Heart left ventricle (tissue), 16 donors: ENCODE measurements at regions not wholly inside any gene's neighbourhood (a gene's known extent, or its start where the extent isn't known, plus 50 kb on each side); places are given as distances from the start of the nearest gene placed in this dataset.

Experiments
- ATAC-seq, 4 donors: fragments of 200-7000 bp; cut with Tn5 transposase; one replicate each; pipeline ENCODE4 v1.9.1; 2020 to 2022; ENCODE audit warnings: moderate library complexity in 4 of 4, mild to moderate bottlenecking in 3 of 4, moderate number of reproducible peaks in 1 of 4
- DNase-seq, 5 donors: peaks; one replicate each; pipeline ENCODE4 v3.0.0-alpha.2; 2020
- H3K27ac ChIP-seq, 12 donors: fragments of 200-600 bp; sonication (generic) in 4 of 12; one replicate each; pipeline versions ENCODE4 v1.5.0 to v1.8.0; 2016 to 2022; ENCODE audit warnings: mild to moderate bottlenecking in 2 of 12
- H3K27me3 ChIP-seq, 9 donors: fragments of 200-600 bp; sonication (generic) in 2 of 9; one replicate each; pipeline versions ENCODE4 v1.5.1 to v1.8.0; 2016 to 2022; ENCODE audit warnings: mild to moderate bottlenecking in 3 of 9
- H3K36me3 ChIP-seq, 9 donors: fragments of 200-600 bp; sonication (generic) in 2 of 9; one replicate each; pipeline versions ENCODE4 v1.5.0 to v1.8.0; 2018 to 2022; ENCODE audit warnings: mild to moderate bottlenecking in 2 of 9
- H3K4me1 ChIP-seq, 12 donors: fragments of 200-600 bp; sonication (generic) in 4 of 12; one replicate each; pipeline versions ENCODE4 v1.5.0 to v1.8.0; 2016 to 2022; ENCODE audit warnings: mild to moderate bottlenecking in 3 of 12
- H3K4me3 ChIP-seq, 12 donors: fragments of 200-600 bp; sonication (generic) in 4 of 12; one replicate each; pipeline versions ENCODE4 v1.5.0 to v1.8.0; 2017 to 2022; ENCODE audit warnings: mild to moderate bottlenecking in 9 of 12, moderate library complexity in 4 of 12
- H3K9me3 ChIP-seq, 12 donors: fragments of 200-600 bp; sonication (generic) in 4 of 12; one replicate each; pipeline versions ENCODE4 v1.5.0 to v1.8.0; 2016 to 2022; ENCODE audit warnings: mild to moderate bottlenecking in 1 of 12
- POLR2A ChIP-seq, 2 donors: fragments of 450-650 bp; IDR thresholded peaks; one replicate each; pipeline ENCODE4 v1.6.1; 2017; ENCODE audit warnings: antibody characterized with exemption in 2 of 2, mild to moderate bottlenecking in 2 of 2, moderate library complexity in 2 of 2
- WGBS, 4 donors: extraction: QIAGEN DNeasy Blood & Tissue Kit in 2 of 4; methylation state at CpG; one replicate each; pipeline versions ENCODE4 v1.1.5 to v1.1.7; 2013 to 2018; 5-methylcytosine and 5-hydroxymethylcytosine counted together
- intact Hi-C, 10 donors: fragments of 100-400 bp; cut with DNase I; formaldehyde crosslinking; loops; one replicate each; pipeline versions ENCODE4 v1.11.1 to v1.14.2; 2022
- TF ChIP-seq, protein P1 (sequence below), 12 donors: fragments of 200-600 bp; sonication (generic) in 4 of 12; IDR thresholded peaks; one replicate each; pipeline versions ENCODE4 v1.5.0 to v1.8.0; 2018 to 2022; ENCODE audit warnings: antibody characterized with exemption in 12 of 12, mild to moderate bottlenecking in 5 of 12
- donor health status: ischemic (EF 13 %, LVEDD 7.1; RV severe dilation, severe dysfunction).
- donor health status: healthy with polysubstance abuse.
- donor health status: DM: no; HTN: yes; CAD: no.
- donor health status: DM: no; HTN: no; CAD: no.
- donor health status: ischemic (EF 25% LVEDD 6.9; RV normal size, moderate dysfunction).
- donor health status: ischemic (EF 25% LVEDD 5.7; RV mildly dilated, moderate dysfunction).
- donor health status: healthy.
- donor health status: DM: yes; HTN: yes; CAD: no.
- donor health status: ischemic (EF 35%, LVEDD 5.7; RV mildly dilated, moderate dysfunction).
- donor health status: nonischemic (EF 11% LVEDD 7.7; RV severe dilation, severe dysfunction).
- donor health status: DM: yes; HTN: yes; CAD: no.
- donor health status: PGD.
- donor health status: ischemic (EF 29% LVEDD 5.4; RV normal size, mild dysfunction).
- donor health status: nonischemic (EF 23%, LVEDD 6.1; RV moderate dilation, normal function).

- intact Hi-C loops: no loop called here
- no peak for ATAC-seq
- no peak for TF ChIP-seq POLR2A (IDR thresholded peaks at IDR 0.05)
- TF ChIP-seq, protein P1, sequence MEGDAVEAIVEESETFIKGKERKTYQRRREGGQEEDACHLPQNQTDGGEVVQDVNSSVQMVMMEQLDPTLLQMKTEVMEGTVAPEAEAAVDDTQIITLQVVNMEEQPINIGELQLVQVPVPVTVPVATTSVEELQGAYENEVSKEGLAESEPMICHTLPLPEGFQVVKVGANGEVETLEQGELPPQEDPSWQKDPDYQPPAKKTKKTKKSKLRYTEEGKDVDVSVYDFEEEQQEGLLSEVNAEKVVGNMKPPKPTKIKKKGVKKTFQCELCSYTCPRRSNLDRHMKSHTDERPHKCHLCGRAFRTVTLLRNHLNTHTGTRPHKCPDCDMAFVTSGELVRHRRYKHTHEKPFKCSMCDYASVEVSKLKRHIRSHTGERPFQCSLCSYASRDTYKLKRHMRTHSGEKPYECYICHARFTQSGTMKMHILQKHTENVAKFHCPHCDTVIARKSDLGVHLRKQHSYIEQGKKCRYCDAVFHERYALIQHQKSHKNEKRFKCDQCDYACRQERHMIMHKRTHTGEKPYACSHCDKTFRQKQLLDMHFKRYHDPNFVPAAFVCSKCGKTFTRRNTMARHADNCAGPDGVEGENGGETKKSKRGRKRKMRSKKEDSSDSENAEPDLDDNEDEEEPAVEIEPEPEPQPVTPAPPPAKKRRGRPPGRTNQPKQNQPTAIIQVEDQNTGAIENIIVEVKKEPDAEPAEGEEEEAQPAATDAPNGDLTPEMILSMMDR (IDR thresholded peaks at IDR 0.05): no peak
Observed at GRCh38 chr13:76292726-76293125, 593.5 kb downstream of the KCTD12 start.

DNA sequence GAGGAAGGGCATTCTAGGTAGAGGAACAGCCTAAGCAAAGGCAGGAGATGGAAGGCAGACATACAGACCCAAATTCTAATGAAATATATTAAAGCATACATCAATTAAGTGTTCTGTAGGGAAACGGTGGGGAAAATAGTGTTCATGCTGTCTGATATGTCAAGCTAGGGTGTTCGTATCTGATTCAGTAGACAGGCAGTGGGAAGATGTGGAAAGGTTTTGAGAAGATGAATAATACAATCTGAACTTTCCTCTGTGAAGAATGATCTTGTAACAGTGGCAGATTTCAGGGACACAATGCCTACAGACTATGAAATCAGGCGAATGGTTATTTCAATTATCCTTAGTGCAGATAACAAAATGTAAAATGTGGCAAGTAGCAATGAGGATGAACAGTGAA, 594.2 kb downstream of the KCTD12 start:
- Histone ChIP-seq H3K4me1 (peaks cover 0 to 17% (median 4%) of the 10 kb centered on the region in 12 donors), H3K36me3 (no peaks in the 10 kb centered on the region), H3K9me3 (no peaks in the 10 kb centered on the region), H3K4me3 (no peak overlapping the region), H3K27ac (no peak overlapping the region), H3K27me3 (no peaks in the 10 kb centered on the region)
- ATAC-seq (no peak), DNase-seq (no peak)
- TF ChIP-seq, protein P1 (IDR thresholded peaks at IDR 0.05): no peak
- no peak for TF ChIP-seq POLR2A (IDR thresholded peaks at IDR 0.05)
- intact Hi-C loops: no loop called here
- 83 to 90% (median 87%) methylated on average over 3 of the region's 3 CpGs for WGBS, 4 donors

More at GRCh38 chr13:76292726-76293125, 593.5 kb downstream of the KCTD12 start:
- Histone ChIP-seq H3K36me3 (no peaks in the 10 kb centered on the region), H3K9me3 (no peaks in the 10 kb centered on the region), H3K4me1 (peaks cover 0 to 14% (median 4%) of the 10 kb centered on the region in 12 donors), H3K4me3 (no peak overlapping the region), H3K27ac (no peak overlapping the region), H3K27me3 (no peaks in the 10 kb centered on the region)
- 90 to 98% (median 92%) methylated on average over 3 of the region's 3 CpGs for WGBS, 4 donors
- no peak for DNase-seq

DNA sequence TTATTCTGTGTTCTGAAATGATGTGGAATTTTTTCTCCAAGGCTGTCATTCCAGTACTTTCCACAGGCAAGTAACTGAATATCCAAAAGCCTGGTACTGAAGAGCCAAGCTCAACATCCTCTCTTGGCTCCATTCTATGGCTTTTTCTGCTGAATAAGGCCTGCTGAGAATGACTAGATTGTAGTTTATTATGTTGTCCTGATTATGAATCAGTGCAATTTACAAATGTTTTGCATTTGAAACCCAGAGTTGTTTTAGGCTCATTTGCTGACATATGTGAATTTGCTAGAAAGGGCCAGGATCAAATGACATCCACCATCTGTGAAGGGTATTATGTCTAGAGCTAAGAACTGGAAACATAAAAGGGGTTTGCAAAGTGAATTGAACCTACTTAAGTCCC, 596.6 kb downstream of the KCTD12 start:
- intact Hi-C loops: no loop called here
- Histone ChIP-seq H3K36me3 (no peaks in the 10 kb centered on the region), H3K27ac (no peak overlapping the region), H3K4me3 (no peak overlapping the region), H3K27me3 (no peaks in the 10 kb centered on the region), H3K4me1 (peaks cover 0 to 24% (median 4%) of the 10 kb centered on the region in 12 donors), H3K9me3 (peaks cover 0 to 11% (median 0%) of the 10 kb centered on the region in 12 donors)
- DNase-seq (no peak), ATAC-seq (no peak)
- TF ChIP-seq, protein P1 (IDR thresholded peaks at IDR 0.05): no peak
- TF ChIP-seq POLR2A (IDR thresholded peaks at IDR 0.05): no peak

DNA sequence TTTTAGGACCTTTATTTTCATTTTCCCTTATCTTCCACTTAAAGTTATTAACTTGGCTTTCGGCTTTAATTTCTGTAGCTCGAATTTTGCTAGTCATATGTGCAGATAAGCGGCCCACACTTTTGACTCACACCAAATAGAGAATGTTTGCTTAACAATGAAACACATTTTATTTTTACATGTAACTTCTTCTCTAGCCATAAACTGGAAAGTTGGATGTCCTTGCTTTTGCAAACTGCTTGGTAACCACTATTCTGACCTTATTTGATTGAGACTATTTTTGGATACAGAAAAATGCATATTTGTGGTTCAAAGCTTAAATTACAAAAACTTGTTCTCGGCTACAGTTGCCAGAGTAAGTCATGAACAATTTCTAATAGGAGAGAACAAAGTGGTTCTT, 600.0 kb downstream of the KCTD12 start:
- H3K27ac ChIP-seq: peak overlapping the region in 2 of 12 donors; percentile 35 to 38
- DNase-seq: no peak
- ATAC-seq: peak in 2 of 4 donors; percentile 39 to 52
- H3K4me1 ChIP-seq: peaks cover 0 to 10% (median 4%) of the 10 kb centered on the region in 12 donors
- H3K27me3 ChIP-seq: no peaks in the 10 kb centered on the region
- 51 to 69% (median 52%) methylated on average over 4 of the region's 4 CpGs for WGBS, 4 donors
- no peak overlapping the region for H3K4me3 ChIP-seq
- intact Hi-C loops: no loop called here
- TF ChIP-seq, protein P1 (IDR thresholded peaks at IDR 0.05): no peak
- no peak for TF ChIP-seq POLR2A (IDR thresholded peaks at IDR 0.05)
- no peaks in the 10 kb centered on the region for H3K36me3 ChIP-seq
- H3K9me3 ChIP-seq: peaks cover 0 to 15% (median 0%) of the 10 kb centered on the region in 12 donors
